OCI-LY7 (cell line): ENCODE measurements at regions not wholly inside any gene's neighbourhood (a gene's known extent, or its start where the extent isn't known, plus 50 kb on each side); places are given as distances from the start of the nearest gene placed in this dataset.

Experiments used
- EZH2phosphoT487 ChIP-seq: fragments of 200-600 bp; sonication (generic); IDR thresholded peaks from 2 replicates; pipeline ENCODE4 v1.6.1; 2018; ENCODE audit warnings: low read depth, borderline replicate concordance, mild to moderate bottlenecking, mixed run types, antibody characterized with exemption, low read length, moderate library complexity, mixed read lengths
- TF ChIP-seq, protein P1 (sequence below): fragments of 200-600 bp; sonication (generic); conservative IDR thresholded peaks from 2 replicates; pipeline ENCODE4 v1.5.1; 2014; ENCODE audit warnings: mild to moderate bottlenecking, antibody characterized with exemption, low read length, moderate library complexity, mixed read lengths

GRCh38 chr16:86232496-86232895 is 277.8 kb upstream of the FOXF1 start:
- TF ChIP-seq, protein P1, sequence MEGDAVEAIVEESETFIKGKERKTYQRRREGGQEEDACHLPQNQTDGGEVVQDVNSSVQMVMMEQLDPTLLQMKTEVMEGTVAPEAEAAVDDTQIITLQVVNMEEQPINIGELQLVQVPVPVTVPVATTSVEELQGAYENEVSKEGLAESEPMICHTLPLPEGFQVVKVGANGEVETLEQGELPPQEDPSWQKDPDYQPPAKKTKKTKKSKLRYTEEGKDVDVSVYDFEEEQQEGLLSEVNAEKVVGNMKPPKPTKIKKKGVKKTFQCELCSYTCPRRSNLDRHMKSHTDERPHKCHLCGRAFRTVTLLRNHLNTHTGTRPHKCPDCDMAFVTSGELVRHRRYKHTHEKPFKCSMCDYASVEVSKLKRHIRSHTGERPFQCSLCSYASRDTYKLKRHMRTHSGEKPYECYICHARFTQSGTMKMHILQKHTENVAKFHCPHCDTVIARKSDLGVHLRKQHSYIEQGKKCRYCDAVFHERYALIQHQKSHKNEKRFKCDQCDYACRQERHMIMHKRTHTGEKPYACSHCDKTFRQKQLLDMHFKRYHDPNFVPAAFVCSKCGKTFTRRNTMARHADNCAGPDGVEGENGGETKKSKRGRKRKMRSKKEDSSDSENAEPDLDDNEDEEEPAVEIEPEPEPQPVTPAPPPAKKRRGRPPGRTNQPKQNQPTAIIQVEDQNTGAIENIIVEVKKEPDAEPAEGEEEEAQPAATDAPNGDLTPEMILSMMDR, result no peak
- no peak for TF ChIP-seq EZH2phosphoT487
